LNCAP (cell line): ENCODE measurements at regions not wholly inside any gene's neighbourhood (a gene's known extent, or its start where the extent isn't known, plus 50 kb on each side); places are given as distances from the start of the nearest gene placed in this dataset.

Experiments used
- TF ChIP-seq, protein P1 (sequence below): fragments of 450-650 bp; IDR thresholded peaks from 2 replicates; pipeline ENCODE4 v1.5.1; 2017; ENCODE audit warnings: mild to moderate bottlenecking

DNA sequence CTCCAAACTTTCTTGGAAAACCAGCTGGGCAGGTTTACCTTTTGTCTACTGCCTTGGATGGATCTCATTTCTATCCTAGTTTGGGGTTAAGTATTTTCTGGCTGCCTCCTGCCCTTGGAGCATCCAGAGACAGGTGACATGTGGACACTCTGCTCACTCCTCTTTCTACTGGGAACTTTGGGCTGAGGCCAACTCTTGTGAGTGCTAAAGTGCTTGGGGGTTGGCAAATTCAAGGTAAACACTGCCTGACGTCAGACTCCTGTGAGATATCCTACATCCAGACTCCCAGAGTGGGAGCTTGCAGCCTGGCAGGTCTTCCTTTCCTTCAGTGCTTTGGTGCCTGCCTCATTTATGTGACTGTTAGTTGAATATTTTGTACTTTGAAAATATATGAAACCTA is 388.1 kb downstream of the KCNRG start:
- TF ChIP-seq, protein P1, sequence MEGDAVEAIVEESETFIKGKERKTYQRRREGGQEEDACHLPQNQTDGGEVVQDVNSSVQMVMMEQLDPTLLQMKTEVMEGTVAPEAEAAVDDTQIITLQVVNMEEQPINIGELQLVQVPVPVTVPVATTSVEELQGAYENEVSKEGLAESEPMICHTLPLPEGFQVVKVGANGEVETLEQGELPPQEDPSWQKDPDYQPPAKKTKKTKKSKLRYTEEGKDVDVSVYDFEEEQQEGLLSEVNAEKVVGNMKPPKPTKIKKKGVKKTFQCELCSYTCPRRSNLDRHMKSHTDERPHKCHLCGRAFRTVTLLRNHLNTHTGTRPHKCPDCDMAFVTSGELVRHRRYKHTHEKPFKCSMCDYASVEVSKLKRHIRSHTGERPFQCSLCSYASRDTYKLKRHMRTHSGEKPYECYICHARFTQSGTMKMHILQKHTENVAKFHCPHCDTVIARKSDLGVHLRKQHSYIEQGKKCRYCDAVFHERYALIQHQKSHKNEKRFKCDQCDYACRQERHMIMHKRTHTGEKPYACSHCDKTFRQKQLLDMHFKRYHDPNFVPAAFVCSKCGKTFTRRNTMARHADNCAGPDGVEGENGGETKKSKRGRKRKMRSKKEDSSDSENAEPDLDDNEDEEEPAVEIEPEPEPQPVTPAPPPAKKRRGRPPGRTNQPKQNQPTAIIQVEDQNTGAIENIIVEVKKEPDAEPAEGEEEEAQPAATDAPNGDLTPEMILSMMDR: no peak

DNA sequence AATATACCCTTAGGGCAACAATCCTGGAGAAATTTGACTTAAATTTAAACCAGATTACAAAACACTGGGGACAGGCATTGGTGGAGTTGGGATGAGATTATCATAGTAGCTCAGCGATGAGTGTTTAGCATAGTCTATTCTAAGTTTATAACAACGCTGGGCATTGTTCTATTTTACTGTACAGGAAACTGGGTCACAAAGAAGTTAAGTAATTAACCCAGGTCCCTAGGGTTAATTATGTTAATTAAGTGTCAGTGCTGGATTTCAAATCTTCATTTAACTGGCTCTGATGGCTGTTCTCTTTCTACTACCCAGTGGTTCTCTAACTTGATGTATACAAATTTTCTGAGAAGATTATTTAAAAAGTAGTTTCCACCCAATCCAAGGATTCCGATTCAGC is 388.9 kb downstream of the KCNRG start:
- TF ChIP-seq, protein P1: no peak

DNA sequence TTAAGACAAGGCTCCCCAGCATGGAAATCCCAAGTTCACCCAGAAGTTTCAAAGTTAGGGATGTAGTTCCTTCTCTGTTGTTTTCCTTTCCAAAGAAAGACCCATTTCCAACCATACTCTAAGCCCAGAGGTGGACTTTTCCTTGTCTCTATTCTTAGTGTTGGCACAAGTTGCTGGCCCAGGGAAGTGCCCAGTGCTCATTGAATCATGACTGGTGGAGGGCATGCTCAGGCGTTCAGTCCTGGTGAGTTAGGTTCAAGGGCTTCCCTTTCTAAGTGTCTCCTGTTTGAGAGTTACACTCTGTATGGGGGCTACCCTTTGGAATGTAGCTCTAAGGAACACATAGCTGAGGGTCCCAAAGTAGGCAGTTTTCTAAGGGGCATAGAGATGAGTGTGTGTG is 389.5 kb downstream of the KCNRG start:
- TF ChIP-seq, protein P1: no peak

DNA sequence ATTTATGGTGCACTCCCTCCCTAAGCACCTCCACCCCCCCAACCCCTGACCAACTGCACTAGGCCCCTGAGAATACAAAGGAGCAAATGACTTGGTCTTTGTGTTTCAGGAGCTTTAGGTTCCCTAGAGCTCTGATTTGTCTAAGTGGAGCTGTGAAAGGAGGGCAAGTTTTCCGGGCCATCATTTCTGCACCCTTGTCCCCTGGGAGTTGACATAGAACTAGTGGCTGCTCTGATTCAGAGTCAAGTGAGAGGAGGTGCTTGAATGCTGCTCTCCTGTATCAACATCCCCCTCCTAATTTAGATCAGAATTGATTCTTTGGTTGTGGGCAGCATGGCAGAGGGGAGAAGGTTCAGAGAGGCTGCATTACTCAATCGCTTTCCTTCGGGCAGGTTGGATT is 391.6 kb downstream of the KCNRG start:
- TF ChIP-seq, protein P1: no peak

DNA sequence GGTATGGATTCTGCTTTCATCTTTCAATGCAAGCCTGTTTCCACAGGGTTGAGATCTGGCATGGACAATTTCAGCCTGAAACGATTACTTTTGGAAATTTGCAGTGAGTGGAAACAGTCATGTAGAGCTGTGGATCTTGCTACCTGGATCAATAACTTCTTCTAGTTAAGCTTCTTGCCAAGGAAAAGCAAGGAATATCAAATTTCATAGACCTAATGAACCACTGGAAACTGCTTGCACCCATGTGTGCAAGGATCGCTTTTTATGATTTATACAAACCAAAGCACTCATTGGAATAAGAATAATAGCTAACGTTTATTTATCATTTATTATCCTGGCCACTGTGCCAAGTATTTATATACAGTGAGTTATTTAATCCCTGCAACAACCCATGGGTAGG is 392.8 kb downstream of the KCNRG start:
- TF ChIP-seq, protein P1: no peak

DNA sequence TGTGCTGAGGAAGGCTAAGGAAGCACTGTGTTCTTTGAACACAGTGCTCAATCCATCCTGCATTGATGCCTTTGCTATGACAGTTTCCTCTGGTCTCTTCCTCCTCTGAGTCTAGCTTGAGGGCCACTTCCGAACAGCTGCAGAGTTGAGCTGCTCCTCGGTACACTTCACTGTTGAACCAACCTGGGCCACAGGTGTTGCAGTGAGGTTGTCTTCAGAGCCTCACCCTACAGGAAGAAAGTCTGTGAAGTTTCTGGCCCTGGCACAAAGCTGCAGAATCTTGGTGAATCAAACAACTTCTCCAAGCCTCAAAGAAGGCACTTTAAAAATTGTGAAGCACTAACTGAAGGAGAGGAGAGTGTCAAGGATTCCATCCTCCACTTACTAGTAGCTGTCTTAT is 394.0 kb downstream of the KCNRG start:
- TF ChIP-seq, protein P1: no peak

DNA sequence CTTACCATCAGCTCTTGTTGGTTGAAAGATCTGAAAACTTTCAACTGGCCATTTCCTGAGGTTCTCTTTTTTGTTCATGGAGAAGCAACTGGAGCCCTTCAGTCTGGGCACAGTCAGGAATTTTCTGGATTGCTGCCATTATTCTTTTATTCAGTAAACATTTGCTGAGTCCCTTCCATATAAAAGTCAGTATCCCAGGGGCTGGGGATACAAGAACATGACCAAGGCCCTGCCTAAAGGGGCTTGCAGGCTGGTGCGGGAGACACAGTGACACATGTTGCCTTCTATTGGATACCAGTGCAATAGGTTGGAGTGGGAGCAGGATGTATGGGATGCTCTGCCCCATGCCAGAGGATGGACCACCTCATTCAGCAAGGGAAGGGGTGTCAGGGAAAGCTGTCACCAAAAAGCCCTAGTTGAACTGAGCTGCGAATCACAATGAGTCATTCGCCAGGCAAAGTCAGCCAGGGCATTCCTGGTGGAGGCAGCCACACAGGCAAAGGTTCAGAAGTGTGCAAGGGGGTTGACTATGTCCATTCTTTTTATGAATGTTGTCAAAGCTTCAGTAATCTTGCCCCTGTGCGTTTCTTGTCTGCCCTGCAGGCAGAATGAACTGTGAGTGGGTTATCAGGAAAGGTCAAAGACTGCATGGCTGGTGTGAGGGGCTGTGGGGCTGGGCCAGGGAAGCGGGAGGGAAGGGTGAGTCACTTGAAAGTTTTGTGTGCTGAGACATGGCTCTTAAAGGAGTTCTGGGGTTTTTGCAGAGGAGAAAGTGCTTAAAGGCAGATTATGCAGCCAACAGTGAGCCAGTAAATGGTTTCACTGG is 395.9 kb downstream of the KCNRG start:
- TF ChIP-seq, protein P1: no peak
